OCI-LY3 (cell line): ENCODE measurements at regions not wholly inside any gene's neighbourhood (a gene's known extent, or its start where the extent isn't known, plus 50 kb on each side); places are given as distances from the start of the nearest gene placed in this dataset.

Experiments
- EZH2phosphoT487 ChIP-seq: fragments of 200-600 bp; shearing (Covaris generic); IDR thresholded peaks from 2 replicates; pipeline ENCODE4 v1.6.1; 2018; ENCODE audit warnings: antibody characterized with exemption, mixed run types, low read depth
- TF ChIP-seq, protein P1 (sequence below): fragments of 200-600, 300-600 bp; sonication (generic); IDR thresholded peaks from 2 replicates; pipeline ENCODE4 v1.5.1; 2014; ENCODE audit warnings: antibody characterized with exemption, low read length, low read depth

DNA sequence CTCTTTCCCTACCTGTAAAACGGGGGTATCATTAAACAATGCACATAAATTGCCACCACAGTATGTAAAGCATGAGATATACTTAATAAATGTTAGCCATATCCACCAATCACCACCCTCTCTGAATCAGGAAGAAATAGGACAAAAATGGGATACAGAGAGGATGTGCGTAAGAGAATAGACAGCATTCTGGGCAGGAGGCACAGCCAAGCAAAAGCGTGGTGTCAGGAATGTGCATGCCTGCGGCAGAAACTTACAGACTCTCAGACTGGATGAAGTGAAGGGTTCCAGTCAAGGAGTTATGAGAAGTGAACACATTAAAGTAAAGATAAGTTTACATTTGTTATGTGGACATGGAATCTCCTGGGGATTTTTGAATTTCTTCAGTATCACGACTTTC is 121.7 kb upstream of the MDM1 start:
- TF ChIP-seq, protein P1, sequence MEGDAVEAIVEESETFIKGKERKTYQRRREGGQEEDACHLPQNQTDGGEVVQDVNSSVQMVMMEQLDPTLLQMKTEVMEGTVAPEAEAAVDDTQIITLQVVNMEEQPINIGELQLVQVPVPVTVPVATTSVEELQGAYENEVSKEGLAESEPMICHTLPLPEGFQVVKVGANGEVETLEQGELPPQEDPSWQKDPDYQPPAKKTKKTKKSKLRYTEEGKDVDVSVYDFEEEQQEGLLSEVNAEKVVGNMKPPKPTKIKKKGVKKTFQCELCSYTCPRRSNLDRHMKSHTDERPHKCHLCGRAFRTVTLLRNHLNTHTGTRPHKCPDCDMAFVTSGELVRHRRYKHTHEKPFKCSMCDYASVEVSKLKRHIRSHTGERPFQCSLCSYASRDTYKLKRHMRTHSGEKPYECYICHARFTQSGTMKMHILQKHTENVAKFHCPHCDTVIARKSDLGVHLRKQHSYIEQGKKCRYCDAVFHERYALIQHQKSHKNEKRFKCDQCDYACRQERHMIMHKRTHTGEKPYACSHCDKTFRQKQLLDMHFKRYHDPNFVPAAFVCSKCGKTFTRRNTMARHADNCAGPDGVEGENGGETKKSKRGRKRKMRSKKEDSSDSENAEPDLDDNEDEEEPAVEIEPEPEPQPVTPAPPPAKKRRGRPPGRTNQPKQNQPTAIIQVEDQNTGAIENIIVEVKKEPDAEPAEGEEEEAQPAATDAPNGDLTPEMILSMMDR, result no peak
- TF ChIP-seq EZH2phosphoT487, result no peak
